ENCODE measurements at regions not wholly inside any gene's neighbourhood (a gene's known extent, or its start where the extent isn't known, plus 50 kb on each side); places are given as distances from the start of the nearest gene placed in this dataset.

DNA sequence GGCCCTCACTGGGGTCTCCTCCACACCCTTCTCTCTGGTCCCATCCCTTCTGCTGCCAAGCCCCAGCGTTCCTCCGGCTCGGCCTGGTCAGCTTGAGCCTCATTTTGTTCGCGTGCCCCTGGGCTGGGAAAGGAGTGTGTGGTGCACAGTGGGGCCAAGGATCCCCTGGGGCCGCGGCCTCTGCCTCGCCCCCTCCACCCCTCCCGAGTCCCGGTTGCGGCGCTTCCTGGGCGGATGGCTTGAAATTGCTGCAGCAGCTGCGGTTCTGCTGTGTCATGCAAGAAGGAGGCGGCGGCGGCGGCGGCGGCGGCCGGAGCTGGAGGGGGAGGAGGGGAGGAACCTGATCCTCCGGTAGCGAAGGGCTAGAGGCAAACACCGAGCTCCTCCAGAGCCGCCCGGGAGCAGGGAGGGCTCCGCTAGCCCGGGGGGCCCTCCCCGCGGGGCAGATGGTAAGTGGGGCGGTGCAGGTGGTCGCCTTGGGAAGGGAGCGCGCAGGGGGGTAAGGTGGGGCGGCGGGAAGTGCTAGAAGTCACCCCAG is 217.8 kb upstream of the MKLN1 start:
- ATAC-seq, result peak; percentile 43
- no peaks in the 10 kb centered on the region for H3K27me3 ChIP-seq (ENCODE audit: insufficient read depth, low read length)
- H3K9me3 ChIP-seq (ENCODE audit: control insufficient read depth in 1 of 2, insufficient read depth in 1 of 2, low read depth in 1 of 2, low read length in 2 of 2), result no peaks in the 10 kb centered on the region
- no peak overlapping the region for H2AFZ ChIP-seq (ENCODE audit: low read depth, low read length, poor library complexity, severe bottlenecking)
- RAD21 ChIA-PET (ENCODE audit: low non-redundant PET in 1 of 2, low total read pairs in 2 of 2, uncharacterized antibody in 2 of 2, unreplicated experiment in 2 of 2), result interaction anchor here (0.6 to 1.3 kb wide), 2 partner anchors 213 to 217 kb away, joined by 3 to 4 read pairs; no protein-coding TSS in a partner anchor
- no peak for TF ChIP-seq EGR1 (IDR thresholded peaks at IDR 0.05; ENCODE audit: low read depth)
- peak; percentile 15 for TF ChIP-seq TCF7L2 (IDR thresholded peaks at IDR 0.05; ENCODE audit: borderline replicate concordance, extremely low read depth, insufficient read depth, insufficient read length)
- TF ChIP-seq FOSL1 (IDR thresholded peaks at IDR 0.05; ENCODE audit: low read depth), result no peak
- no peak for TF ChIP-seq ZNF274 (IDR thresholded peaks at IDR 0.05; ENCODE audit: low read depth, low read length)
- TF ChIP-seq REST (IDR thresholded peaks at IDR 0.05; ENCODE audit: low read depth), result no peak
- TF ChIP-seq SIN3A (IDR thresholded peaks at IDR 0.05; ENCODE audit: low read depth), result no peak
- TF ChIP-seq CEBPB (IDR thresholded peaks at IDR 0.05; ENCODE audit: low read depth), result no peak
- TF ChIP-seq, protein P1, sequence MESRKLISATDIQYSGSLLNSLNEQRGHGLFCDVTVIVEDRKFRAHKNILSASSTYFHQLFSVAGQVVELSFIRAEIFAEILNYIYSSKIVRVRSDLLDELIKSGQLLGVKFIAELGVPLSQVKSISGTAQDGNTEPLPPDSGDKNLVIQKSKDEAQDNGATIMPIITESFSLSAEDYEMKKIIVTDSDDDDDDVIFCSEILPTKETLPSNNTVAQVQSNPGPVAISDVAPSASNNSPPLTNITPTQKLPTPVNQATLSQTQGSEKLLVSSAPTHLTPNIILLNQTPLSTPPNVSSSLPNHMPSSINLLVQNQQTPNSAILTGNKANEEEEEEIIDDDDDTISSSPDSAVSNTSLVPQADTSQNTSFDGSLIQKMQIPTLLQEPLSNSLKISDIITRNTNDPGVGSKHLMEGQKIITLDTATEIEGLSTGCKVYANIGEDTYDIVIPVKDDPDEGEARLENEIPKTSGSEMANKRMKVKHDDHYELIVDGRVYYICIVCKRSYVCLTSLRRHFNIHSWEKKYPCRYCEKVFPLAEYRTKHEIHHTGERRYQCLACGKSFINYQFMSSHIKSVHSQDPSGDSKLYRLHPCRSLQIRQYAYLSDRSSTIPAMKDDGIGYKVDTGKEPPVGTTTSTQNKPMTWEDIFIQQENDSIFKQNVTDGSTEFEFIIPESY (IDR thresholded peaks at IDR 0.05; ENCODE audit: extremely low read depth, insufficient replicate concordance, low read length), result no peak
- peak; percentile 75 for TF ChIP-seq ZFX (IDR thresholded peaks at IDR 0.05)
- no peak for TF ChIP-seq RAD21 (IDR thresholded peaks at IDR 0.05; ENCODE audit: low read depth)
- H3K36me3 ChIP-seq (ENCODE audit: control insufficient read depth in 1 of 2, insufficient read depth in 2 of 2, low read length in 2 of 2), result no peaks in the 10 kb centered on the region
- H3K4me3 ChIP-seq (replicated peaks in 1 of 2; ENCODE audit: low read depth in 1 of 2, low read length in 2 of 2), result peak overlapping the region; percentile 80 to 88
- no TSS peak for BruUV-seq (replicated peaks)
- CTCF ChIA-PET, result interaction anchor here (0.6 to 1.7 kb wide), 4 partner anchors 79 to 212 kb away, joined by 3 to 5 read pairs (median 3); no protein-coding TSS in a partner anchor
- POLR2A ChIA-PET, result interaction anchor here (0.6 to 2.1 kb wide), 4 partner anchors 55 to 217 kb away, joined by 3 to 9 read pairs (median 4); no protein-coding TSS in a partner anchor
- H3K79me2 ChIP-seq (ENCODE audit: insufficient read depth, low read length), result peaks cover 37% of the 10 kb centered on the region
- H3K27ac ChIP-seq (ENCODE audit: low read depth, low read length), result peak overlapping the region; percentile 87
- no peaks in the 10 kb centered on the region for H4K20me1 ChIP-seq (ENCODE audit: insufficient read depth)
- H3K4me2 ChIP-seq (ENCODE audit: low read length), result peak overlapping the region; percentile 97
- H3K9me2 ChIP-seq (ENCODE audit: insufficient read depth), result no peaks in the 10 kb centered on the region
- no peak for DNase-seq (ENCODE audit: low read depth, low spot score)
- peaks cover 26 to 47% of the 10 kb centered on the region in 2 experiments for H3K4me1 ChIP-seq (ENCODE audit: control insufficient read depth in 1 of 2, insufficient read depth in 2 of 2, low read length in 2 of 2)
- peak overlapping the region; percentile 93 for H3K9ac ChIP-seq (ENCODE audit: low read length)
- intact Hi-C loops (cut with micrococcal nuclease), result loop anchor here (2.0 to 5.0 kb wide), 2 partner anchors 55 to 213 kb away; no protein-coding TSS in a partner anchor
